Panc1 (cell line): ENCODE measurements at regions not wholly inside any gene's neighbourhood (a gene's known extent, or its start where the extent isn't known, plus 50 kb on each side); places are given as distances from the start of the nearest gene placed in this dataset.
"Not testable (repeated sequence)": the region's sequence is repeated elsewhere in the genome, so short reads cannot be mapped to it uniquely, and the experiment has no call there.

ENCODE experiments used
- ATAC-seq: fragments of 200-7000 bp; cut with Tn5 transposase; 2 replicates; pipeline ENCODE4 v1.9.1; 2020; ENCODE audit warnings: mild to moderate bottlenecking, moderate library complexity
- BruUV-seq: library from RNA; stranded (reverse); fragments of 400-500 nt; replicated peaks from 2 replicates; lab custom pipeline; 2021; lab: Mats Ljungman, UMichigan
- CTCF ChIA-PET: fragments of 300-600 bp; sonication (Branson Sonifier 250); formaldehyde crosslinking; loops from one replicate; lab custom pipeline; 2022; ENCODE audit warnings: antibody characterized with exemption; lab: Charles Lee
- POLR2A ChIA-PET: fragments of 300-600 bp; sonication (Branson Sonifier 250); formaldehyde crosslinking; loops from one replicate; lab custom pipeline; 2022; ENCODE audit warnings: antibody characterized with exemption; lab: Charles Lee
- DNase-seq: peaks from one replicate; pipeline ENCODE4 v3.0.0-alpha.2; 2010; ENCODE audit warnings: low read depth, low spot score
- H3K27ac ChIP-seq: 2 replicates; pipeline ENCODE4 v1.5.1; 2011; ENCODE audit warnings: mild to moderate bottlenecking, low read length, inconsistent platforms
- H3K27me3 ChIP-seq: fragments of 200-500 bp; sonication (Bioruptor generic); 2 replicates; pipeline ENCODE4 v1.6.0; 2014; ENCODE audit warnings: low read length, inconsistent platforms; ENCODE audit not compliant: control insufficient read depth, insufficient read depth
- H3K36me3 ChIP-seq: fragments of 200-500 bp; sonication (Bioruptor generic); 2 replicates; pipeline ENCODE4 v1.5.1; 2014; ENCODE audit warnings: inconsistent platforms, mild to moderate bottlenecking, low read length, moderate library complexity; ENCODE audit not compliant: control insufficient read depth, insufficient read depth
- H3K4me1 ChIP-seq: 2 replicates; pipeline ENCODE4 v1.5.1; 2011; ENCODE audit warnings: inconsistent platforms, mild to moderate bottlenecking, low read length, moderate library complexity; ENCODE audit not compliant: control insufficient read depth, insufficient read depth
- H3K4me3 ChIP-seq, 2 experiments: 2 replicates each; pipeline ENCODE4 v1.5.1; 2011 to 2012; ENCODE audit warnings: low read depth in 2 of 2, low read length in 2 of 2, mild to moderate bottlenecking in 2 of 2, inconsistent platforms in 1 of 2, moderate library complexity in 1 of 2
- H3K9me3 ChIP-seq: fragments of 200-500 bp; sonication (Bioruptor generic); 2 replicates; pipeline ENCODE4 v1.5.1; 2014; ENCODE audit warnings: low read depth, mild to moderate bottlenecking, inconsistent platforms, low read length, moderate library complexity; ENCODE audit not compliant: control insufficient read depth, insufficient read depth
- POLR2AphosphoS5 ChIP-seq: IDR thresholded peaks from 2 replicates; pipeline ENCODE4 v1.6.1; 2012; ENCODE audit warnings: mild to moderate bottlenecking, low read depth, low read length, moderate library complexity
- SIN3A ChIP-seq: IDR thresholded peaks from 2 replicates; pipeline ENCODE4 v1.6.1; 2012; ENCODE audit warnings: low read depth, mild to moderate bottlenecking, low read length, moderate library complexity, borderline replicate concordance; ENCODE audit not compliant: insufficient read depth
- TCF7L2 ChIP-seq: IDR thresholded peaks from 2 replicates; pipeline ENCODE4 v1.6.1; 2011; ENCODE audit warnings: mild to moderate bottlenecking, low read depth, low read length, inconsistent platforms
- in situ Hi-C: cut with HindIII; loops from 2 replicates; pipeline ENCODE4 v1.10.0; 2016; ENCODE audit warnings: low sequenced_read_pairs, low pct_unique_long_range_greater_than_20kb
- intact Hi-C: fragments of 100-400 bp; cut with micrococcal nuclease; formaldehyde crosslinking; loops from one replicate; pipeline ENCODE4 v1.10.0; 2022; ENCODE audit not compliant: unreplicated experiment
- TF ChIP-seq, protein P1 (sequence below), 2 experiments: IDR thresholded peaks; 2 replicates each; pipeline ENCODE4 v1.6.1; 2011 to 2012; ENCODE audit warnings: low read depth in 2 of 2, control low read depth in 1 of 2, low read length in 1 of 2, mild to moderate bottlenecking in 1 of 2, moderate library complexity in 1 of 2; ENCODE audit not compliant: insufficient read depth in 1 of 2
- TF ChIP-seq, protein P2 (sequence below): fragments of 450-650 bp; IDR thresholded peaks from 2 replicates; pipeline ENCODE4 v1.5.1; 2017; ENCODE audit warnings: mild to moderate bottlenecking

GRCh38 chr3:157856078-157856939 is 249.9 kb downstream of the SHOX2 start:
- Histone ChIP-seq H3K4me3 (no peak overlapping the region), H3K27ac (no peak overlapping the region), H3K9me3 (peaks cover 9% of the 10 kb centered on the region; the same call in 1 of the 2 replicates), H3K36me3 (no peaks in the 10 kb centered on the region), H3K27me3 (no peaks in the 10 kb centered on the region), H3K4me1 (no peaks in the 10 kb centered on the region)
- intact Hi-C loops (no loop called here), in situ Hi-C loops (no loop called here)
- CTCF ChIA-PET, result no interaction called here
- ATAC-seq, result no peak
- no peak for DNase-seq
- no TSS peak for BruUV-seq
- TF ChIP-seq SIN3A (no peak), POLR2AphosphoS5 (no peak), TCF7L2 (no peak)
- TF ChIP-seq, protein P1, sequence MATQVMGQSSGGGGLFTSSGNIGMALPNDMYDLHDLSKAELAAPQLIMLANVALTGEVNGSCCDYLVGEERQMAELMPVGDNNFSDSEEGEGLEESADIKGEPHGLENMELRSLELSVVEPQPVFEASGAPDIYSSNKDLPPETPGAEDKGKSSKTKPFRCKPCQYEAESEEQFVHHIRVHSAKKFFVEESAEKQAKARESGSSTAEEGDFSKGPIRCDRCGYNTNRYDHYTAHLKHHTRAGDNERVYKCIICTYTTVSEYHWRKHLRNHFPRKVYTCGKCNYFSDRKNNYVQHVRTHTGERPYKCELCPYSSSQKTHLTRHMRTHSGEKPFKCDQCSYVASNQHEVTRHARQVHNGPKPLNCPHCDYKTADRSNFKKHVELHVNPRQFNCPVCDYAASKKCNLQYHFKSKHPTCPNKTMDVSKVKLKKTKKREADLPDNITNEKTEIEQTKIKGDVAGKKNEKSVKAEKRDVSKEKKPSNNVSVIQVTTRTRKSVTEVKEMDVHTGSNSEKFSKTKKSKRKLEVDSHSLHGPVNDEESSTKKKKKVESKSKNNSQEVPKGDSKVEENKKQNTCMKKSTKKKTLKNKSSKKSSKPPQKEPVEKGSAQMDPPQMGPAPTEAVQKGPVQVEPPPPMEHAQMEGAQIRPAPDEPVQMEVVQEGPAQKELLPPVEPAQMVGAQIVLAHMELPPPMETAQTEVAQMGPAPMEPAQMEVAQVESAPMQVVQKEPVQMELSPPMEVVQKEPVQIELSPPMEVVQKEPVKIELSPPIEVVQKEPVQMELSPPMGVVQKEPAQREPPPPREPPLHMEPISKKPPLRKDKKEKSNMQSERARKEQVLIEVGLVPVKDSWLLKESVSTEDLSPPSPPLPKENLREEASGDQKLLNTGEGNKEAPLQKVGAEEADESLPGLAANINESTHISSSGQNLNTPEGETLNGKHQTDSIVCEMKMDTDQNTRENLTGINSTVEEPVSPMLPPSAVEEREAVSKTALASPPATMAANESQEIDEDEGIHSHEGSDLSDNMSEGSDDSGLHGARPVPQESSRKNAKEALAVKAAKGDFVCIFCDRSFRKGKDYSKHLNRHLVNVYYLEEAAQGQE (IDR thresholded peaks at IDR 0.05; ENCODE audit: insufficient read depth in 1 of 2, low read depth in 2 of 2, low read length in 1 of 2), result no peak
- TF ChIP-seq, protein P2, sequence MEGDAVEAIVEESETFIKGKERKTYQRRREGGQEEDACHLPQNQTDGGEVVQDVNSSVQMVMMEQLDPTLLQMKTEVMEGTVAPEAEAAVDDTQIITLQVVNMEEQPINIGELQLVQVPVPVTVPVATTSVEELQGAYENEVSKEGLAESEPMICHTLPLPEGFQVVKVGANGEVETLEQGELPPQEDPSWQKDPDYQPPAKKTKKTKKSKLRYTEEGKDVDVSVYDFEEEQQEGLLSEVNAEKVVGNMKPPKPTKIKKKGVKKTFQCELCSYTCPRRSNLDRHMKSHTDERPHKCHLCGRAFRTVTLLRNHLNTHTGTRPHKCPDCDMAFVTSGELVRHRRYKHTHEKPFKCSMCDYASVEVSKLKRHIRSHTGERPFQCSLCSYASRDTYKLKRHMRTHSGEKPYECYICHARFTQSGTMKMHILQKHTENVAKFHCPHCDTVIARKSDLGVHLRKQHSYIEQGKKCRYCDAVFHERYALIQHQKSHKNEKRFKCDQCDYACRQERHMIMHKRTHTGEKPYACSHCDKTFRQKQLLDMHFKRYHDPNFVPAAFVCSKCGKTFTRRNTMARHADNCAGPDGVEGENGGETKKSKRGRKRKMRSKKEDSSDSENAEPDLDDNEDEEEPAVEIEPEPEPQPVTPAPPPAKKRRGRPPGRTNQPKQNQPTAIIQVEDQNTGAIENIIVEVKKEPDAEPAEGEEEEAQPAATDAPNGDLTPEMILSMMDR, result no peak
- POLR2A ChIA-PET, result no interaction called here

- H3K36me3 ChIP-seq, BruUV-seq, DNase-seq, H3K9me3 ChIP-seq, H3K27me3 ChIP-seq, intact Hi-C loops, POLR2A ChIA-PET, H3K4me1 ChIP-seq, CTCF ChIA-PET, in situ Hi-C loops, ATAC-seq, H3K4me3 ChIP-seq, H3K27ac ChIP-seq: not testable (repeated sequence)
Measured at GRCh38 chr3:157845839-157846238, 260.4 kb downstream of the SHOX2 start.
